Midbrain (tissue), 1 donor: ENCODE measurements at regions not wholly inside any gene's neighbourhood (a gene's known extent, or its start where the extent isn't known, plus 50 kb on each side); places are given as distances from the start of the nearest gene placed in this dataset.
"Not testable (repeated sequence)": the region's sequence is repeated elsewhere in the genome, so short reads cannot be mapped to it uniquely, and the experiment has no call there.

Experiments
- DNase-seq: peaks from one replicate; lab custom pipeline; 2025; lab: John Stamatoyannopoulos, UW

GRCh38 chr5:25568989-25569625 lies 924.3 kb upstream of the CDH10 start:
- no peak for DNase-seq

- no peak for DNase-seq
Measured at GRCh38 chr5:25568294-25568693, 923.5 kb upstream of the CDH10 start.

- DNase-seq = no peak
Measured at GRCh38 chr5:25567881-25568280, 923.1 kb upstream of the CDH10 start.

- no peak for DNase-seq
Measured at GRCh38 chr5:25562656-25563055, 917.9 kb upstream of the CDH10 start.

- DNase-seq = no peak
Measured at GRCh38 chr5:25554077-25554476, 909.3 kb upstream of the CDH10 start.

GRCh38 chr5:25552871-25553481 lies 908.2 kb upstream of the CDH10 start:
- no peak for DNase-seq

- DNase-seq = no peak
Measured at GRCh38 chr5:25550793-25551192, 906.0 kb upstream of the CDH10 start.

- DNase-seq = peak; percentile 31
Measured at GRCh38 chr5:25544652-25545249, 900.0 kb upstream of the CDH10 start.

- no peak for DNase-seq
Measured at GRCh38 chr5:25540628-25541027, 895.9 kb upstream of the CDH10 start.

GRCh38 chr5:25539536-25539935 lies 894.8 kb upstream of the CDH10 start:
- no peak for DNase-seq

GRCh38 chr5:25536461-25536860 lies 891.7 kb upstream of the CDH10 start:
- not testable (repeated sequence) for DNase-seq

- DNase-seq = no peak
Measured at GRCh38 chr5:25516141-25516540, 871.4 kb upstream of the CDH10 start.

- DNase-seq = no peak
Measured at GRCh38 chr5:25515525-25515924, 870.7 kb upstream of the CDH10 start.

- not testable (repeated sequence) for DNase-seq
Measured at GRCh38 chr5:25510692-25511091, 865.9 kb upstream of the CDH10 start.

- DNase-seq = not testable (repeated sequence)
Measured at GRCh38 chr5:25508011-25508410, 863.2 kb upstream of the CDH10 start.

- DNase-seq = no peak
Measured at GRCh38 chr5:25500635-25501034, 855.9 kb upstream of the CDH10 start.

GRCh38 chr5:25489834-25490538 lies 845.2 kb upstream of the CDH10 start:
- DNase-seq = no peak

- no peak for DNase-seq
Measured at GRCh38 chr5:25488119-25488518, 843.3 kb upstream of the CDH10 start.

- DNase-seq = no peak
Measured at GRCh38 chr5:25484391-25484790, 839.6 kb upstream of the CDH10 start.

- DNase-seq = no peak
Measured at GRCh38 chr5:25481463-25481862, 836.7 kb upstream of the CDH10 start.

GRCh38 chr5:25459082-25459481 lies 814.3 kb upstream of the CDH10 start:
- DNase-seq = no peak

GRCh38 chr5:25458628-25459027 lies 813.9 kb upstream of the CDH10 start:
- DNase-seq = no peak

- no peak for DNase-seq
Measured at GRCh38 chr5:25453500-25453899, 808.7 kb upstream of the CDH10 start.
